ENCODE measurements at regions not wholly inside any gene's neighbourhood (a gene's known extent, or its start where the extent isn't known, plus 50 kb on each side); places are given as distances from the start of the nearest gene placed in this dataset.

GRCh38 chr12:126860210-126860609 lies 1406.8 kb upstream of the TMEM132C start:
- H3K27me3 ChIP-seq (ENCODE audit: control insufficient read depth, insufficient read depth, low read length), result no peaks in the 10 kb centered on the region
- H3K36me3 ChIP-seq (ENCODE audit: control insufficient read depth, insufficient read depth, low read length), result no peaks in the 10 kb centered on the region
- no peaks in the 10 kb centered on the region for H3K9me3 ChIP-seq (ENCODE audit: control insufficient read depth, insufficient read depth, low read length)
- H3K4me1 ChIP-seq (ENCODE audit: control insufficient read depth, insufficient read depth, low read length), result no peaks in the 10 kb centered on the region
- H3K4me3 ChIP-seq (ENCODE audit: low read depth, low read length), result no peak overlapping the region
- H3K9ac ChIP-seq (ENCODE audit: low read depth, low read length), result no peak overlapping the region

GRCh38 chr12:126862500-126862899 lies 1404.5 kb upstream of the TMEM132C start:
- H3K27me3 ChIP-seq (ENCODE audit: control insufficient read depth, insufficient read depth, low read length), result no peaks in the 10 kb centered on the region
- H3K36me3 ChIP-seq (ENCODE audit: control insufficient read depth, insufficient read depth, low read length), result no peaks in the 10 kb centered on the region
- H3K4me1 ChIP-seq (ENCODE audit: control insufficient read depth, insufficient read depth, low read length), result no peaks in the 10 kb centered on the region
- H3K4me3 ChIP-seq (ENCODE audit: low read depth, low read length), result no peak overlapping the region
- H3K9me3 ChIP-seq (ENCODE audit: control insufficient read depth, insufficient read depth, low read length), result no peaks in the 10 kb centered on the region
- no peak overlapping the region for H3K9ac ChIP-seq (ENCODE audit: low read depth, low read length)

- H3K9me3 ChIP-seq (ENCODE audit: control insufficient read depth, insufficient read depth, low read length), result no peaks in the 10 kb centered on the region
- H3K9ac ChIP-seq (ENCODE audit: low read depth, low read length), result no peak overlapping the region
- H3K36me3 ChIP-seq (ENCODE audit: control insufficient read depth, insufficient read depth, low read length), result no peaks in the 10 kb centered on the region
Measured at GRCh38 chr12:126869644-126870043, 1397.3 kb upstream of the TMEM132C start.

GRCh38 chr12:126873701-126874100 lies 1393.3 kb upstream of the TMEM132C start:
- H3K4me1 ChIP-seq (ENCODE audit: control insufficient read depth, insufficient read depth, low read length), result no peaks in the 10 kb centered on the region
- H3K9me3 ChIP-seq (ENCODE audit: control insufficient read depth, insufficient read depth, low read length), result no peaks in the 10 kb centered on the region

More at GRCh38 chr12:126869644-126870043, 1397.3 kb upstream of the TMEM132C start:
- H3K27me3 ChIP-seq (ENCODE audit: control insufficient read depth, insufficient read depth, low read length), result no peaks in the 10 kb centered on the region
- no peak overlapping the region for H3K4me3 ChIP-seq (ENCODE audit: low read depth, low read length)
- no peaks in the 10 kb centered on the region for H3K4me1 ChIP-seq (ENCODE audit: control insufficient read depth, insufficient read depth, low read length)

GRCh38 chr12:126874427-126875026 lies 1392.4 kb upstream of the TMEM132C start:
- Histone ChIP-seq H3K27me3 (ENCODE audit: control insufficient read depth, insufficient read depth, low read length) (no peaks in the 10 kb centered on the region), H3K36me3 (ENCODE audit: control insufficient read depth, insufficient read depth, low read length) (no peaks in the 10 kb centered on the region), H3K9me3 (ENCODE audit: control insufficient read depth, insufficient read depth, low read length) (no peaks in the 10 kb centered on the region), H3K4me3 (ENCODE audit: low read depth, low read length) (no peak overlapping the region), H3K4me1 (ENCODE audit: control insufficient read depth, insufficient read depth, low read length) (no peaks in the 10 kb centered on the region), H3K9ac (ENCODE audit: low read depth, low read length) (no peak overlapping the region)

More at GRCh38 chr12:126873701-126874100, 1393.3 kb upstream of the TMEM132C start:
- Histone ChIP-seq H3K9ac (ENCODE audit: low read depth, low read length) (no peak overlapping the region), H3K4me3 (ENCODE audit: low read depth, low read length) (no peak overlapping the region), H3K27me3 (ENCODE audit: control insufficient read depth, insufficient read depth, low read length) (no peaks in the 10 kb centered on the region), H3K36me3 (ENCODE audit: control insufficient read depth, insufficient read depth, low read length) (no peaks in the 10 kb centered on the region)

GRCh38 chr12:126879842-126880241 lies 1387.1 kb upstream of the TMEM132C start:
- no peaks in the 10 kb centered on the region for H3K4me1 ChIP-seq (ENCODE audit: control insufficient read depth, insufficient read depth, low read length)
- no peak overlapping the region for H3K9ac ChIP-seq (ENCODE audit: low read depth, low read length)
- H3K36me3 ChIP-seq (ENCODE audit: control insufficient read depth, insufficient read depth, low read length), result no peaks in the 10 kb centered on the region
- H3K9me3 ChIP-seq (ENCODE audit: control insufficient read depth, insufficient read depth, low read length), result no peaks in the 10 kb centered on the region
- no peak overlapping the region for H3K4me3 ChIP-seq (ENCODE audit: low read depth, low read length)
- H3K27me3 ChIP-seq (ENCODE audit: control insufficient read depth, insufficient read depth, low read length), result no peaks in the 10 kb centered on the region

- Histone ChIP-seq H3K27me3 (ENCODE audit: control insufficient read depth, insufficient read depth, low read length) (no peaks in the 10 kb centered on the region), H3K9me3 (ENCODE audit: control insufficient read depth, insufficient read depth, low read length) (no peaks in the 10 kb centered on the region), H3K4me1 (ENCODE audit: control insufficient read depth, insufficient read depth, low read length) (no peaks in the 10 kb centered on the region), H3K36me3 (ENCODE audit: control insufficient read depth, insufficient read depth, low read length) (no peaks in the 10 kb centered on the region), H3K4me3 (ENCODE audit: low read depth, low read length) (no peak overlapping the region), H3K9ac (ENCODE audit: low read depth, low read length) (no peak overlapping the region)
Measured at GRCh38 chr12:126883697-126884096, 1383.3 kb upstream of the TMEM132C start.

GRCh38 chr12:126889501-126889900 lies 1377.5 kb upstream of the TMEM132C start:
- Histone ChIP-seq H3K4me3 (ENCODE audit: low read depth, low read length) (no peak overlapping the region), H3K36me3 (ENCODE audit: control insufficient read depth, insufficient read depth, low read length) (no peaks in the 10 kb centered on the region), H3K4me1 (ENCODE audit: control insufficient read depth, insufficient read depth, low read length) (no peaks in the 10 kb centered on the region), H3K9ac (ENCODE audit: low read depth, low read length) (no peak overlapping the region), H3K9me3 (ENCODE audit: control insufficient read depth, insufficient read depth, low read length) (no peaks in the 10 kb centered on the region), H3K27me3 (ENCODE audit: control insufficient read depth, insufficient read depth, low read length) (no peaks in the 10 kb centered on the region)

GRCh38 chr12:126890097-126890496 lies 1376.9 kb upstream of the TMEM132C start:
- no peaks in the 10 kb centered on the region for H3K36me3 ChIP-seq (ENCODE audit: control insufficient read depth, insufficient read depth, low read length)
- no peaks in the 10 kb centered on the region for H3K9me3 ChIP-seq (ENCODE audit: control insufficient read depth, insufficient read depth, low read length)
- H3K4me3 ChIP-seq (ENCODE audit: low read depth, low read length), result no peak overlapping the region
- H3K4me1 ChIP-seq (ENCODE audit: control insufficient read depth, insufficient read depth, low read length), result no peaks in the 10 kb centered on the region
- no peaks in the 10 kb centered on the region for H3K27me3 ChIP-seq (ENCODE audit: control insufficient read depth, insufficient read depth, low read length)
- H3K9ac ChIP-seq (ENCODE audit: low read depth, low read length), result no peak overlapping the region

- H3K9me3 ChIP-seq (ENCODE audit: control insufficient read depth, insufficient read depth, low read length), result no peaks in the 10 kb centered on the region
- no peak overlapping the region for H3K9ac ChIP-seq (ENCODE audit: low read depth, low read length)
- H3K4me1 ChIP-seq (ENCODE audit: control insufficient read depth, insufficient read depth, low read length), result no peaks in the 10 kb centered on the region
- no peaks in the 10 kb centered on the region for H3K36me3 ChIP-seq (ENCODE audit: control insufficient read depth, insufficient read depth, low read length)
- no peaks in the 10 kb centered on the region for H3K27me3 ChIP-seq (ENCODE audit: control insufficient read depth, insufficient read depth, low read length)
- no peak overlapping the region for H3K4me3 ChIP-seq (ENCODE audit: low read depth, low read length)
Measured at GRCh38 chr12:126891789-126892188, 1375.2 kb upstream of the TMEM132C start.

- Histone ChIP-seq H3K36me3 (ENCODE audit: control insufficient read depth, insufficient read depth, low read length) (no peaks in the 10 kb centered on the region), H3K9me3 (ENCODE audit: control insufficient read depth, insufficient read depth, low read length) (no peaks in the 10 kb centered on the region), H3K27me3 (ENCODE audit: control insufficient read depth, insufficient read depth, low read length) (no peaks in the 10 kb centered on the region), H3K4me3 (ENCODE audit: low read depth, low read length) (no peak overlapping the region), H3K9ac (ENCODE audit: low read depth, low read length) (no peak overlapping the region), H3K4me1 (ENCODE audit: control insufficient read depth, insufficient read depth, low read length) (no peaks in the 10 kb centered on the region)
Measured at GRCh38 chr12:126895951-126896913, 1370.7 kb upstream of the TMEM132C start.

- Histone ChIP-seq H3K9ac (ENCODE audit: low read depth, low read length) (no peak overlapping the region), H3K4me1 (ENCODE audit: control insufficient read depth, insufficient read depth, low read length) (peaks cover 3% of the 10 kb centered on the region), H3K9me3 (ENCODE audit: control insufficient read depth, insufficient read depth, low read length) (no peaks in the 10 kb centered on the region), H3K27me3 (ENCODE audit: control insufficient read depth, insufficient read depth, low read length) (no peaks in the 10 kb centered on the region), H3K4me3 (ENCODE audit: low read depth, low read length) (no peak overlapping the region), H3K36me3 (ENCODE audit: control insufficient read depth, insufficient read depth, low read length) (no peaks in the 10 kb centered on the region)
Measured at GRCh38 chr12:126897102-126897501, 1369.9 kb upstream of the TMEM132C start.
